Transverse colon (tissue), 4 donors: ENCODE measurements at regions not wholly inside any gene's neighbourhood (a gene's known extent, or its start where the extent isn't known, plus 50 kb on each side); places are given as distances from the start of the nearest gene placed in this dataset.

Source experiments
- POLR2A ChIP-seq: fragments of 450-650 bp; IDR thresholded peaks from one replicate; pipeline ENCODE4 v1.6.1; 2016; ENCODE audit warnings: antibody characterized with exemption, mild to moderate bottlenecking, moderate library complexity
- POLR2AphosphoS5 ChIP-seq, 3 donors: sonication (generic); formaldehyde crosslinking; IDR thresholded peaks; one replicate each; pipeline ENCODE4 v1.6.1; 2016; ENCODE audit warnings: antibody characterized with exemption in 3 of 3
- TF ChIP-seq, protein P1 (sequence below), 5 experiments: fragments of 200-600 bp in 3 of 5; fragments of 450-650 bp in 2 of 5; sonication (generic) in 3 of 5; IDR thresholded peaks; 1 replicate in 2 of 5; 2 replicates in 3 of 5; pipeline ENCODE4 v1.5.1; 2016 to 2017; ENCODE audit warnings: antibody characterized with exemption in 5 of 5, inconsistent platforms in 3 of 5, mild to moderate bottlenecking in 2 of 5, moderate library complexity in 1 of 5

DNA sequence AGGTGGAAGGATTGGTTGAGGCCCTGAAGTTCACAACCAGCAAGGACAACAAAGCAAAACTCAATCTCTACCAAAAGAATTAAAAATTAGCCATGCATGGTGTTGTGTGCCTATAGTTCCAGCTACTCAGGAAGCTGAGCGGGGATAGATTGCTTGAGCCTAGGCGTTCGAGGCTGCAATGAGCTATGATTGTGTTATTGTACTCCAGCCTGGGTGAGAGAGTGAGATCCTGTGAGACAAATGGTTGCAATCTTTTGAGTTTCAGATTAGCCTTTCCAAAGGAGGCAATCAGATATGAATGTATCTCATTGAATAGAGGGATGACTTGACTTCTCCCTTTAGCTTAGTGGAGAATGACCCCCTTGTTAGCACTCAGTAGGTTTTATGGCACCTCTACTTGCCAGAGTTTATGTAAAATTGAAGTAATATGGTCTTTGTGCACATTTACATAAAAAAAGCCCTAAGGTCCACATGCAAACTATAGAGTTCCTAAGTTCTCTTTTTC is 105.6 kb upstream of the OLFM3 start:
- TF ChIP-seq, protein P1, sequence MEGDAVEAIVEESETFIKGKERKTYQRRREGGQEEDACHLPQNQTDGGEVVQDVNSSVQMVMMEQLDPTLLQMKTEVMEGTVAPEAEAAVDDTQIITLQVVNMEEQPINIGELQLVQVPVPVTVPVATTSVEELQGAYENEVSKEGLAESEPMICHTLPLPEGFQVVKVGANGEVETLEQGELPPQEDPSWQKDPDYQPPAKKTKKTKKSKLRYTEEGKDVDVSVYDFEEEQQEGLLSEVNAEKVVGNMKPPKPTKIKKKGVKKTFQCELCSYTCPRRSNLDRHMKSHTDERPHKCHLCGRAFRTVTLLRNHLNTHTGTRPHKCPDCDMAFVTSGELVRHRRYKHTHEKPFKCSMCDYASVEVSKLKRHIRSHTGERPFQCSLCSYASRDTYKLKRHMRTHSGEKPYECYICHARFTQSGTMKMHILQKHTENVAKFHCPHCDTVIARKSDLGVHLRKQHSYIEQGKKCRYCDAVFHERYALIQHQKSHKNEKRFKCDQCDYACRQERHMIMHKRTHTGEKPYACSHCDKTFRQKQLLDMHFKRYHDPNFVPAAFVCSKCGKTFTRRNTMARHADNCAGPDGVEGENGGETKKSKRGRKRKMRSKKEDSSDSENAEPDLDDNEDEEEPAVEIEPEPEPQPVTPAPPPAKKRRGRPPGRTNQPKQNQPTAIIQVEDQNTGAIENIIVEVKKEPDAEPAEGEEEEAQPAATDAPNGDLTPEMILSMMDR (IDR thresholded peaks at IDR 0.05), result no peak
- TF ChIP-seq POLR2AphosphoS5 (IDR thresholded peaks at IDR 0.05) (no peak), POLR2A (no peak)
